HG03442 (cell line): ENCODE measurements at regions not wholly inside any gene's neighbourhood (a gene's known extent, or its start where the extent isn't known, plus 50 kb on each side); places are given as distances from the start of the nearest gene placed in this dataset.
"Not testable (repeated sequence)": the region's sequence is repeated elsewhere in the genome, so short reads cannot be mapped to it uniquely, and the experiment has no call there.

Experiments
- ATAC-seq: cut with Tn5 transposase; IDR thresholded peaks from one replicate; pipeline ENCODE4 v1.9.1; 2021; ENCODE audit warnings: mild to moderate bottlenecking, moderate library complexity; ENCODE audit not compliant: unreplicated experiment

- no peak for ATAC-seq
Observed at GRCh38 chr5:162762119-162762518, 675.3 kb upstream of the CCNG1 start.

GRCh38 chr5:162769019-162769418, 668.4 kb upstream of the CCNG1 start:
- no peak for ATAC-seq

GRCh38 chr5:162785673-162786072, 651.7 kb upstream of the CCNG1 start:
- no peak for ATAC-seq

GRCh38 chr5:162786234-162786633, 651.2 kb upstream of the CCNG1 start:
- no peak for ATAC-seq

- no peak for ATAC-seq
Observed at GRCh38 chr5:162796507-162796906, 640.9 kb upstream of the CCNG1 start.

- no peak for ATAC-seq
Observed at GRCh38 chr5:162800301-162800700, 637.1 kb upstream of the CCNG1 start.

- no peak for ATAC-seq
Observed at GRCh38 chr5:162801235-162801634, 636.2 kb upstream of the CCNG1 start.

GRCh38 chr5:162806195-162806594, 631.2 kb upstream of the CCNG1 start:
- ATAC-seq, result no peak

GRCh38 chr5:162811071-162811470, 626.3 kb upstream of the CCNG1 start:
- ATAC-seq, result no peak

GRCh38 chr5:162816816-162817215, 620.6 kb upstream of the CCNG1 start:
- no peak for ATAC-seq

- no peak for ATAC-seq
Observed at GRCh38 chr5:162817364-162817763, 620.0 kb upstream of the CCNG1 start.

GRCh38 chr5:162821664-162822063, 615.7 kb upstream of the CCNG1 start:
- not testable (repeated sequence) for ATAC-seq

GRCh38 chr5:162824360-162824759, 613.0 kb upstream of the CCNG1 start:
- peak; percentile 79 for ATAC-seq

GRCh38 chr5:162837155-162837554, 600.2 kb upstream of the CCNG1 start:
- ATAC-seq, result no peak

GRCh38 chr5:162842727-162843126, 594.7 kb upstream of the CCNG1 start:
- no peak for ATAC-seq

- no peak for ATAC-seq
Observed at GRCh38 chr5:162852134-162852533, 585.3 kb upstream of the CCNG1 start.

GRCh38 chr5:162858770-162859169, 578.6 kb upstream of the CCNG1 start:
- ATAC-seq, result no peak

GRCh38 chr5:162870966-162871365, 566.4 kb upstream of the CCNG1 start:
- ATAC-seq, result no peak

GRCh38 chr5:162882629-162883028, 554.8 kb upstream of the CCNG1 start:
- no peak for ATAC-seq

GRCh38 chr5:162886717-162887116, 550.7 kb upstream of the CCNG1 start:
- ATAC-seq, result no peak

GRCh38 chr5:162888268-162888667, 549.1 kb upstream of the CCNG1 start:
- no peak for ATAC-seq

- no peak for ATAC-seq
Observed at GRCh38 chr5:162911873-162912272, 525.5 kb upstream of the CCNG1 start.

- no peak for ATAC-seq
Observed at GRCh38 chr5:162916368-162916767, 521.0 kb upstream of the CCNG1 start.

- no peak for ATAC-seq
Observed at GRCh38 chr5:162929104-162929503, 508.3 kb upstream of the CCNG1 start.
